GM20000 (cell line): ENCODE measurements at regions not wholly inside any gene's neighbourhood (a gene's known extent, or its start where the extent isn't known, plus 50 kb on each side); places are given as distances from the start of the nearest gene placed in this dataset.
"Not testable (repeated sequence)": the region's sequence is repeated elsewhere in the genome, so short reads cannot be mapped to it uniquely, and the experiment has no call there.

Experiments
- DNase-seq: peaks from one replicate; pipeline ENCODE4 v3.0.0; 2012; ENCODE audit warnings: low spot score
- CTCF ChIP-seq: IDR thresholded peaks from 2 replicates; pipeline ENCODE4 v1.5.1; 2012; ENCODE audit warnings: mild to moderate bottlenecking, control low read depth; ENCODE audit errors: extremely low read depth, missing control alignments

- no peak for DNase-seq
- no peak for TF ChIP-seq CTCF
These were observed 585.5 kb downstream of the KCTD12 start for GRCh38 chr13:76300688-76301087.

GRCh38 chr13:76297331-76297730 is 588.9 kb downstream of the KCTD12 start:
- no peak for DNase-seq
- no peak for TF ChIP-seq CTCF

GRCh38 chr13:76296751-76297150 is 589.5 kb downstream of the KCTD12 start:
- no peak for TF ChIP-seq CTCF
- DNase-seq = no peak

GRCh38 chr13:76295020-76295419 is 591.2 kb downstream of the KCTD12 start:
- DNase-seq = not testable (repeated sequence)

GRCh38 chr13:76293751-76294150 is 592.5 kb downstream of the KCTD12 start:
- no peak for TF ChIP-seq CTCF
- DNase-seq = no peak

GRCh38 chr13:76293346-76293745 is 592.9 kb downstream of the KCTD12 start:
- no peak for TF ChIP-seq CTCF
- DNase-seq = no peak

GRCh38 chr13:76292726-76293125 is 593.5 kb downstream of the KCTD12 start:
- DNase-seq = no peak
- TF ChIP-seq CTCF = no peak

- no peak for TF ChIP-seq CTCF
- DNase-seq = no peak
These were observed 594.2 kb downstream of the KCTD12 start for GRCh38 chr13:76292031-76292430.
